Hepatocyte (in vitro differentiated cells): ENCODE measurements at regions not wholly inside any gene's neighbourhood (a gene's known extent, or its start where the extent isn't known, plus 50 kb on each side); places are given as distances from the start of the nearest gene placed in this dataset.
A peak's percentile ranks its signal among the peaks of the same experiment; 100 is the strongest.

Source experiments
- DNase-seq: peaks from one replicate; pipeline ENCODE4 v3.0.0-alpha.2; 2016; ENCODE audit warnings: low spot score
- H2AFZ ChIP-seq: fragments of 200-600 bp; sonication (generic); 2 replicates; pipeline ENCODE4 v1.6.0; 2016; ENCODE audit warnings: antibody characterized with exemption, mild to moderate bottlenecking
- H3K27ac ChIP-seq: fragments of 200-600 bp; sonication (generic); 2 replicates; pipeline ENCODE4 v1.5.1; 2016; ENCODE audit warnings: mild to moderate bottlenecking
- H3K27me3 ChIP-seq: fragments of 200-600 bp; sonication (generic); 2 replicates; pipeline ENCODE4 v1.6.1; 2016
- H3K36me3 ChIP-seq: fragments of 200-600 bp; sonication (generic); replicated peaks from 2 replicates; pipeline ENCODE4 v1.5.1; 2016; ENCODE audit warnings: low read depth; ENCODE audit not compliant: insufficient read depth
- H3K4me1 ChIP-seq: fragments of 200-600 bp; sonication (generic); 2 replicates; pipeline ENCODE4 v1.5.1; 2016; ENCODE audit warnings: mild to moderate bottlenecking, moderate library complexity; ENCODE audit not compliant: insufficient read depth
- H3K4me2 ChIP-seq: fragments of 200-600 bp; sonication (generic); 2 replicates; pipeline ENCODE4 v1.6.0; 2016
- H3K4me3 ChIP-seq: fragments of 200-600 bp; sonication (generic); 2 replicates; pipeline ENCODE4 v1.5.1; 2016; ENCODE audit warnings: mild to moderate bottlenecking
- H3K79me2 ChIP-seq: fragments of 200-600 bp; sonication (generic); 2 replicates; pipeline ENCODE4 v1.6.0; 2017; ENCODE audit warnings: mild to moderate bottlenecking
- H3K9me2 ChIP-seq: fragments of 200-600 bp; sonication (generic); replicated peaks from 2 replicates; pipeline ENCODE4 v1.6.0; 2017; ENCODE audit warnings: mild to moderate bottlenecking; ENCODE audit not compliant: insufficient read depth
- H3K9me3 ChIP-seq: fragments of 200-600 bp; sonication (generic); 2 replicates; pipeline ENCODE4 v1.5.1; 2016; ENCODE audit warnings: low read depth, mild to moderate bottlenecking
- H4K20me1 ChIP-seq: fragments of 200-600 bp; sonication (generic); 2 replicates; pipeline ENCODE4 v1.6.0; 2016; ENCODE audit warnings: mild to moderate bottlenecking; ENCODE audit not compliant: insufficient read depth, poor library complexity, severe bottlenecking
- CTCF ChIP-seq: fragments of 200-600 bp; sonication (generic); IDR thresholded peaks from 2 replicates; pipeline ENCODE4 v1.5.1; 2016; ENCODE audit warnings: antibody characterized with exemption, mild to moderate bottlenecking; ENCODE audit not compliant: poor library complexity
- EZH2 ChIP-seq: fragments of 200-600 bp; sonication (generic); IDR thresholded peaks from 2 replicates; pipeline ENCODE4 v1.6.1; 2016; ENCODE audit warnings: antibody characterized with exemption, mild to moderate bottlenecking, borderline replicate concordance
- EZH2phosphoT487 ChIP-seq: fragments of 200-600 bp; sonication (generic); IDR thresholded peaks from one replicate; pipeline ENCODE4 v1.6.1; 2018; ENCODE audit warnings: antibody characterized with exemption, mild to moderate bottlenecking, low read depth, moderate library complexity; ENCODE audit not compliant: unreplicated experiment, severe bottlenecking
- WGBS: methylation state at CpG from one replicate; pipeline ENCODE4 v1.1.6; 2016; ENCODE audit warnings: low lambda C conversion rate; ENCODE audit errors: missing lambda C conversion rate; 5-methylcytosine and 5-hydroxymethylcytosine counted together

GRCh38 chr2:167832868-167833287, 414.5 kb downstream of the STK39 start:
- Histone ChIP-seq H3K9me2 (no peaks in the 10 kb centered on the region), H3K27ac (no peak overlapping the region), H3K4me2 (no peak overlapping the region), H3K9me3 (no peaks in the 10 kb centered on the region), H4K20me1 (no peaks in the 10 kb centered on the region), H3K79me2 (no peaks in the 10 kb centered on the region), H3K27me3 (no peaks in the 10 kb centered on the region), H2AFZ (no peak overlapping the region), H3K4me1 (no peaks in the 10 kb centered on the region), H3K36me3 (no peaks in the 10 kb centered on the region), H3K4me3 (no peak overlapping the region)
- 56% methylated on average over 4 of the region's 4 CpGs for WGBS
- TF ChIP-seq EZH2phosphoT487, result no peak
- TF ChIP-seq EZH2, result no peak
- no peak for TF ChIP-seq CTCF
- no peak for DNase-seq

GRCh38 chr2:167827352-167828097, 419.9 kb downstream of the STK39 start:
- WGBS, result 90% methylated on average over 10 of the region's 10 CpGs
- H3K36me3 ChIP-seq, result no peaks in the 10 kb centered on the region
- no peaks in the 10 kb centered on the region for H3K79me2 ChIP-seq
- H2AFZ ChIP-seq, result no peak overlapping the region
- no peaks in the 10 kb centered on the region for H3K9me2 ChIP-seq
- H3K9me3 ChIP-seq, result no peaks in the 10 kb centered on the region
- H3K4me3 ChIP-seq, result no peak overlapping the region
- H3K4me1 ChIP-seq, result no peaks in the 10 kb centered on the region
- peak; percentile 34 for DNase-seq
- TF ChIP-seq EZH2phosphoT487 (no peak), CTCF (no peak), EZH2 (no peak)
- H3K27ac ChIP-seq, result no peak overlapping the region
- no peaks in the 10 kb centered on the region for H4K20me1 ChIP-seq
- no peak overlapping the region for H3K4me2 ChIP-seq
- no peaks in the 10 kb centered on the region for H3K27me3 ChIP-seq

GRCh38 chr2:167826906-167827305, 420.5 kb downstream of the STK39 start:
- Histone ChIP-seq H3K4me3 (no peak overlapping the region), H3K4me1 (no peaks in the 10 kb centered on the region), H4K20me1 (no peaks in the 10 kb centered on the region), H3K9me2 (no peaks in the 10 kb centered on the region), H3K27ac (no peak overlapping the region), H2AFZ (no peak overlapping the region), H3K36me3 (no peaks in the 10 kb centered on the region), H3K27me3 (no peaks in the 10 kb centered on the region), H3K79me2 (no peaks in the 10 kb centered on the region), H3K9me3 (no peaks in the 10 kb centered on the region), H3K4me2 (no peak overlapping the region)
- 88% methylated on average over 3 of the region's 3 CpGs for WGBS
- TF ChIP-seq EZH2phosphoT487 (no peak), CTCF (no peak), EZH2 (no peak)
- no peak for DNase-seq
